ENCODE measurements at regions not wholly inside any gene's neighbourhood (a gene's known extent, or its start where the extent isn't known, plus 50 kb on each side); places are given as distances from the start of the nearest gene placed in this dataset.
"Not testable (repeated sequence)": the region's sequence is repeated elsewhere in the genome, so short reads cannot be mapped to it uniquely, and the experiment has no call there.

- no peak for DNase-seq (ENCODE audit: low read depth)
- TF ChIP-seq CTCF (IDR thresholded peaks at IDR 0.05; ENCODE audit: low read depth, low read length, missing control alignments): no peak
- in situ Hi-C loops (cut with HindIII; ENCODE audit: low sequenced_read_pairs): no loop called here
Observed at GRCh38 chr18:67776929-67777328, 260.4 kb upstream of the DSEL start.

GRCh38 chr18:67771271-67771670, 254.8 kb upstream of the DSEL start:
- in situ Hi-C loops (cut with HindIII; ENCODE audit: low sequenced_read_pairs): no loop called here
- no peak overlapping the region for H3K4me3 ChIP-seq (ENCODE audit: low read depth, low read length)
- TF ChIP-seq CTCF (IDR thresholded peaks at IDR 0.05; ENCODE audit: low read depth, low read length, missing control alignments): no peak
- DNase-seq (ENCODE audit: low read depth): no peak

More at GRCh38 chr18:67776929-67777328, 260.4 kb upstream of the DSEL start:
- no peak overlapping the region for H3K4me3 ChIP-seq (ENCODE audit: low read depth, low read length)

- no peak for TF ChIP-seq CTCF (IDR thresholded peaks at IDR 0.05; ENCODE audit: low read depth, low read length, missing control alignments)
- H3K4me3 ChIP-seq (ENCODE audit: low read depth, low read length): no peak overlapping the region
- in situ Hi-C loops (cut with HindIII; ENCODE audit: low sequenced_read_pairs): no loop called here
- no peak for DNase-seq (ENCODE audit: low read depth)
Observed at GRCh38 chr18:67770520-67770919, 254.0 kb upstream of the DSEL start.

GRCh38 chr18:67766930-67767329, 250.4 kb upstream of the DSEL start:
- TF ChIP-seq CTCF (IDR thresholded peaks at IDR 0.05; ENCODE audit: low read depth, low read length, missing control alignments): no peak
- in situ Hi-C loops (cut with HindIII; ENCODE audit: low sequenced_read_pairs): no loop called here
- DNase-seq (ENCODE audit: low read depth): peak; percentile 13
- H3K4me3 ChIP-seq (ENCODE audit: low read depth, low read length): no peak overlapping the region

- in situ Hi-C loops (cut with HindIII; ENCODE audit: low sequenced_read_pairs); DNase-seq (ENCODE audit: low read depth); H3K4me3 ChIP-seq (ENCODE audit: low read depth, low read length): not testable (repeated sequence)
Observed at GRCh38 chr18:67752211-67752610, 235.7 kb upstream of the DSEL start.

GRCh38 chr18:67742954-67743353, 226.4 kb upstream of the DSEL start:
- in situ Hi-C loops (cut with HindIII; ENCODE audit: low sequenced_read_pairs): no loop called here
- DNase-seq (ENCODE audit: low read depth): no peak
- TF ChIP-seq CTCF (IDR thresholded peaks at IDR 0.05; ENCODE audit: low read depth, low read length, missing control alignments): no peak
- H3K4me3 ChIP-seq (ENCODE audit: low read depth, low read length): no peak overlapping the region

- H3K4me3 ChIP-seq (ENCODE audit: low read depth, low read length): no peak overlapping the region
- no peak for TF ChIP-seq CTCF (IDR thresholded peaks at IDR 0.05; ENCODE audit: low read depth, low read length, missing control alignments)
- in situ Hi-C loops (cut with HindIII; ENCODE audit: low sequenced_read_pairs): no loop called here
- DNase-seq (ENCODE audit: low read depth): no peak
Observed at GRCh38 chr18:67742525-67742924, 226.0 kb upstream of the DSEL start.

Measured in astrocyte of the cerebellum (primary cell).